H9 (cell line): ENCODE measurements at regions not wholly inside any gene's neighbourhood (a gene's known extent, or its start where the extent isn't known, plus 50 kb on each side); places are given as distances from the start of the nearest gene placed in this dataset.
"Not testable (repeated sequence)": the region's sequence is repeated elsewhere in the genome, so short reads cannot be mapped to it uniquely, and the experiment has no call there.

ENCODE experiments used
- DNase-seq: peaks from one replicate; pipeline ENCODE4 v3.0.0-alpha.2; 2017
- H2AFZ ChIP-seq: one replicate; pipeline ENCODE4 v1.6.1; 2013; ENCODE audit warnings: mild to moderate bottlenecking, low read length, control low read depth, moderate library complexity
- H2AK5ac ChIP-seq: 2 replicates; pipeline ENCODE4 v1.6.1; 2013; ENCODE audit warnings: low read length, control low read depth, mixed read lengths; ENCODE audit not compliant: insufficient read length
- H2BK120ac ChIP-seq: one replicate; pipeline ENCODE4 v1.6.1; 2013; ENCODE audit warnings: low read depth, mild to moderate bottlenecking, low read length, control low read depth, inconsistent platforms; ENCODE audit not compliant: poor library complexity, severe bottlenecking
- H2BK12ac ChIP-seq: 2 replicates; pipeline ENCODE4 v1.6.1; 2013; ENCODE audit warnings: low read length, control low read depth, mixed read lengths, low read depth; ENCODE audit not compliant: insufficient read length
- H2BK15ac ChIP-seq: 2 replicates; pipeline ENCODE4 v1.6.1; 2013; ENCODE audit warnings: low read depth, low read length, control low read depth
- H2BK20ac ChIP-seq: one replicate; pipeline ENCODE4 v1.6.1; 2013; ENCODE audit warnings: low read depth, mild to moderate bottlenecking, low read length, control low read depth, inconsistent platforms; ENCODE audit not compliant: poor library complexity, severe bottlenecking
- H2BK5ac ChIP-seq: 2 replicates; pipeline ENCODE4 v1.6.1; 2013; ENCODE audit warnings: low read length, control low read depth, mixed read lengths; ENCODE audit not compliant: insufficient read length
- H3K14ac ChIP-seq: 2 replicates; pipeline ENCODE4 v1.6.1; 2013; ENCODE audit warnings: low read length, control low read depth; ENCODE audit not compliant: insufficient read depth
- H3K18ac ChIP-seq: 2 replicates; pipeline ENCODE4 v1.6.1; 2013; ENCODE audit warnings: low read depth, mild to moderate bottlenecking, mixed read lengths, low read length, control low read depth; ENCODE audit not compliant: insufficient read length
- H3K23ac ChIP-seq: 2 replicates; pipeline ENCODE4 v1.6.1; 2013; ENCODE audit warnings: low read length, control low read depth, mixed read lengths, low read depth; ENCODE audit not compliant: insufficient read length
- H3K23me2 ChIP-seq: 2 replicates; pipeline ENCODE4 v1.6.1; 2013; ENCODE audit warnings: low read depth, mild to moderate bottlenecking, mixed read lengths, low read length, control low read depth; ENCODE audit not compliant: insufficient read length, poor library complexity, severe bottlenecking
- H3K27ac ChIP-seq: 2 replicates; pipeline ENCODE4 v1.5.1; 2013; ENCODE audit warnings: low read length, control low read depth, mixed read lengths, low read depth; ENCODE audit not compliant: insufficient read length
- H3K27me3 ChIP-seq: 2 replicates; pipeline ENCODE4 v1.6.1; 2013; ENCODE audit warnings: low read length, control low read depth, inconsistent platforms; ENCODE audit not compliant: insufficient read depth
- H3K4ac ChIP-seq: 2 replicates; pipeline ENCODE4 v1.6.1; 2013; ENCODE audit warnings: low read depth, mild to moderate bottlenecking, control low read depth, inconsistent platforms, low read length, moderate library complexity
- H3K4me1 ChIP-seq: 2 replicates; pipeline ENCODE4 v1.6.1; 2013; ENCODE audit warnings: low read length, control low read depth, inconsistent platforms; ENCODE audit not compliant: insufficient read depth
- H3K4me2 ChIP-seq: 2 replicates; pipeline ENCODE4 v1.6.1; 2013; ENCODE audit warnings: low read length, control low read depth, mixed read lengths; ENCODE audit not compliant: insufficient read length, insufficient read depth
- H3K56ac ChIP-seq: 2 replicates; pipeline ENCODE4 v1.6.1; 2013; ENCODE audit warnings: low read depth, mild to moderate bottlenecking, mixed read lengths, low read length, control low read depth; ENCODE audit not compliant: insufficient read length
- H3K79me1 ChIP-seq: 2 replicates; pipeline ENCODE4 v1.6.1; 2013; ENCODE audit warnings: low read depth, mild to moderate bottlenecking, moderate library complexity, low read length, control low read depth, inconsistent platforms; ENCODE audit not compliant: insufficient read depth, poor library complexity, severe bottlenecking
- H3K79me2 ChIP-seq: 2 replicates; pipeline ENCODE4 v1.6.1; 2013; ENCODE audit warnings: low read length, control low read depth, inconsistent platforms; ENCODE audit not compliant: insufficient read depth
- H3K9ac ChIP-seq: 2 replicates; pipeline ENCODE4 v1.6.1; 2013; ENCODE audit warnings: low read length, control low read depth, mixed read lengths; ENCODE audit not compliant: insufficient read length; ENCODE audit errors: extremely low read depth
- H3K9me3 ChIP-seq: one replicate; pipeline ENCODE4 v1.6.1; 2013; ENCODE audit warnings: low read depth, low read length, inconsistent platforms; ENCODE audit not compliant: control insufficient read depth
- H3T11ph ChIP-seq: one replicate; pipeline ENCODE4 v1.6.1; 2013; ENCODE audit warnings: mild to moderate bottlenecking, low read length, control low read depth, inconsistent platforms
- H4K20me1 ChIP-seq: one replicate; pipeline ENCODE4 v1.6.1; 2013; ENCODE audit not compliant: control insufficient read depth, insufficient read length, insufficient read depth
- H4K5ac ChIP-seq: 2 replicates; pipeline ENCODE4 v1.6.1; 2013; ENCODE audit warnings: low read depth, mild to moderate bottlenecking, mixed read lengths, low read length, control low read depth; ENCODE audit not compliant: insufficient read length
- H4K8ac ChIP-seq: replicated peaks from 2 replicates; pipeline ENCODE4 v1.6.1; 2013; ENCODE audit warnings: low read length, control low read depth, mixed read lengths, low read depth; ENCODE audit not compliant: insufficient read length
- H4K91ac ChIP-seq: 2 replicates; pipeline ENCODE4 v1.6.1; 2013; ENCODE audit warnings: low read depth, mild to moderate bottlenecking, moderate library complexity, mixed read lengths, low read length, control low read depth; ENCODE audit not compliant: insufficient read length
- H3K27ac Mint-ChIP-seq, 3 experiments: 2 replicates in 2 of 3; 3 replicates in 1 of 3; pipeline ENCODE4 v1.8.0; 2020 to 2021; ENCODE audit warnings: mixed read lengths in 3 of 3, mild to moderate bottlenecking in 1 of 3, moderate library complexity in 1 of 3
- H3K27me3 Mint-ChIP-seq: 2 replicates; pipeline ENCODE4 v1.8.0; 2021; ENCODE audit warnings: low read depth, mild to moderate bottlenecking, moderate library complexity, mixed read lengths
- H3K36me3 Mint-ChIP-seq, 3 experiments: 2 replicates in 2 of 3; 3 replicates in 1 of 3; pipeline ENCODE4 v1.8.0; 2020 to 2021; ENCODE audit warnings: low read depth in 3 of 3, mixed read lengths in 3 of 3; ENCODE audit not compliant: insufficient read depth in 1 of 3
- H3K4me1 Mint-ChIP-seq, 2 experiments: 2 replicates each; pipeline ENCODE4 v1.8.0; 2020; ENCODE audit warnings: mixed read lengths in 2 of 2
- H3K4me3 Mint-ChIP-seq, 2 experiments: 2 replicates in 1 of 2; 3 replicates in 1 of 2; pipeline ENCODE4 v1.8.0; 2020 to 2021; ENCODE audit warnings: mild to moderate bottlenecking in 2 of 2, mixed read lengths in 2 of 2, moderate library complexity in 1 of 2
- H3K9me3 Mint-ChIP-seq, 2 experiments: 2 replicates in 1 of 2; 3 replicates in 1 of 2; pipeline ENCODE4 v1.8.0; 2020; ENCODE audit warnings: mild to moderate bottlenecking in 2 of 2, mixed read lengths in 2 of 2, moderate library complexity in 1 of 2
- WGBS: extraction: QIAGEN DNeasy Blood & Tissue Kit; methylation state at CpG from one replicate; pipeline ENCODE4 v1.1.7; 2013; ENCODE audit warnings: missing lambda C conversion rate, low lambda C conversion rate, mixed read lengths; ENCODE audit not compliant: insufficient read length; ENCODE audit errors: extremely low coverage; 5-methylcytosine and 5-hydroxymethylcytosine counted together

- H3K79me1 ChIP-seq, H2AFZ ChIP-seq, H3K27ac ChIP-seq, H3K9me3 ChIP-seq, H3K4me3 Mint-ChIP-seq, DNase-seq, H3T11ph ChIP-seq, H2BK5ac ChIP-seq, H3K18ac ChIP-seq, H3K27me3 Mint-ChIP-seq, H4K91ac ChIP-seq, H3K27me3 ChIP-seq, H3K14ac ChIP-seq, H4K8ac ChIP-seq, H3K23ac ChIP-seq, H2BK120ac ChIP-seq, H2BK20ac ChIP-seq, H3K27ac Mint-ChIP-seq, H3K4me1 Mint-ChIP-seq, H4K5ac ChIP-seq, H3K36me3 Mint-ChIP-seq, H2BK12ac ChIP-seq, H3K4me2 ChIP-seq, H3K4ac ChIP-seq, H3K9ac ChIP-seq, H3K23me2 ChIP-seq, H3K4me1 ChIP-seq, H3K79me2 ChIP-seq, H4K20me1 ChIP-seq, H3K56ac ChIP-seq, H2AK5ac ChIP-seq, H2BK15ac ChIP-seq: not testable (repeated sequence)
- no CpG with 5 or more reads among the region's 9 CpGs for WGBS
- peaks cover 5 to 12% of the 10 kb centered on the region in 2 experiments; a peak in 4 of 5 replicates for H3K9me3 Mint-ChIP-seq
Measured at GRCh38 chr10:29363930-29364329, 75.1 kb downstream of the LYZL1 start.

DNA sequence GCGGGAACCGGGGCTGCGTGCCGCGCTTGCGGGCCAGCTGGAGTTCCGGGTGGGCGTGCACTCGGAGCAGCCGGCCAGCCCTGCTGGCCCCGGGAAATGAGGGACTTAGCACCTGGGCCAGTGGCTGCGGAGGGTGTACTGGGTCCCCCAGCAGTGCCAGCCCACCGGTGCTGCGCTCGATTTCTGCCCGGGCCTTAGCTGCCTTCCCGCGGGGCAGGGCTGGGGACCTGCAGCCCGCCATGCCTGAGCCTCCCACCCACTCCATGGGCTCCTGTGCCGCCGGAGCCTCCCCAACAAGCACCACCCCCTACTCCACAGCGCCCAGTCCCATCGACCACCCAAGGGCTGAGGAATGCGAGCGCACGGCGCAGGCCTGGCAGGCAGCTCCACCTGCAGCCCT lies 77.3 kb downstream of the LYZL1 start:
- not testable (repeated sequence) for H3K9ac ChIP-seq, H3K23ac ChIP-seq, H3K27me3 Mint-ChIP-seq, H2AK5ac ChIP-seq, H2BK120ac ChIP-seq, H3T11ph ChIP-seq, H3K4me3 Mint-ChIP-seq, H3K27ac Mint-ChIP-seq, H2BK12ac ChIP-seq, H2BK20ac ChIP-seq, H3K4ac ChIP-seq, H3K79me2 ChIP-seq, DNase-seq, H4K20me1 ChIP-seq, H3K36me3 Mint-ChIP-seq, H3K27ac ChIP-seq, H4K91ac ChIP-seq, H2BK5ac ChIP-seq, H3K9me3 ChIP-seq, H3K56ac ChIP-seq, H4K8ac ChIP-seq, H3K27me3 ChIP-seq, H3K23me2 ChIP-seq, H2AFZ ChIP-seq, H4K5ac ChIP-seq, H3K79me1 ChIP-seq, H3K4me2 ChIP-seq, H2BK15ac ChIP-seq, H3K14ac ChIP-seq, H3K18ac ChIP-seq, H3K4me1 Mint-ChIP-seq, H3K4me1 ChIP-seq
- WGBS: no CpG with 5 or more reads among the region's 27 CpGs
- peaks cover 5 to 12% of the 10 kb centered on the region in 2 experiments; a peak in 4 of 5 replicates for H3K9me3 Mint-ChIP-seq
